T-helper 1 cell treated with Interleukin-12 subunit alpha and Interleukin-12 subunit beta and Interleukin-4 antibody, amounts not matched to agents 30 ng/mL and 1 ng/mL, for 36 hours (primary cell): ENCODE measurements at regions not wholly inside any gene's neighbourhood (a gene's known extent, or its start where the extent isn't known, plus 50 kb on each side); places are given as distances from the start of the nearest gene placed in this dataset.
"Not testable (repeated sequence)": the region's sequence is repeated elsewhere in the genome, so short reads cannot be mapped to it uniquely, and the experiment has no call there.

Experiments used
- intact Hi-C: fragments of 100-400 bp; cut with micrococcal nuclease; formaldehyde crosslinking; loops from one replicate; pipeline ENCODE4 v1.15.1; 2024

DNA sequence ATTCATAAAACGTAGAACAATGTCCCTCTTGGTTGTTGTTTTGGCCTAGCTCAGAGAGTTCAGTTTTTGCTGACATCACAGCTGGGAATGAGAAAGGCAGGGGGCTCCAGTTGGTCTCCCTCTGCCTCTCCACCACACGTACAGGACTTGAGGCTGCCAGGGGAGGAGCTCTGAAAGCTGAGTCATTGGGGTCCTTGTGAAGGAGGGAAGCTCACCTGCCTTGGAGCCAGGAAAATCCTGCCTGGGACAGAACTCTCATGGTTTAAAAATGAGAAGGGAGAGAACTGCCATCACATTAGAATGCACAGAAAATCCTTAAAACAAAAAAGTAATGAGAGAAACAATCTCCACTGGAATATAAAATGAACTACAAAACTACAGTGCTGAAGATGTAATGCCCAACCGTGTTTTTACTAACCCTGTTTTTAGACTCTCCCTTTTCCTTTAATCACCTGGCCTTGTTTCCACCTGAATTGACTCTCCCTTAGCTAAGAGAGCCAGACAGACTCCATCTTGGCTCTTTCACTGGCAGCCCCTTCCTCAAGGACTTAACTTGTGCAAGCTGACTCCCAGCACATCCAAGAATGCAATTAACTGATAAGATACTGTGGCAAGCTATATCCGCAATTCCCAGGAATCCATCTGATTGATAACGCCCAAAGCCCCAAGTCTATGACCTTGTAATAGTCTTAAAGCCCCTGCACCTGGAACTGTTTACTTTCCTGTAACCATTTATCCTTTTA, 58.6 kb upstream of the TARP start:
- intact Hi-C loops: not testable (repeated sequence)

DNA sequence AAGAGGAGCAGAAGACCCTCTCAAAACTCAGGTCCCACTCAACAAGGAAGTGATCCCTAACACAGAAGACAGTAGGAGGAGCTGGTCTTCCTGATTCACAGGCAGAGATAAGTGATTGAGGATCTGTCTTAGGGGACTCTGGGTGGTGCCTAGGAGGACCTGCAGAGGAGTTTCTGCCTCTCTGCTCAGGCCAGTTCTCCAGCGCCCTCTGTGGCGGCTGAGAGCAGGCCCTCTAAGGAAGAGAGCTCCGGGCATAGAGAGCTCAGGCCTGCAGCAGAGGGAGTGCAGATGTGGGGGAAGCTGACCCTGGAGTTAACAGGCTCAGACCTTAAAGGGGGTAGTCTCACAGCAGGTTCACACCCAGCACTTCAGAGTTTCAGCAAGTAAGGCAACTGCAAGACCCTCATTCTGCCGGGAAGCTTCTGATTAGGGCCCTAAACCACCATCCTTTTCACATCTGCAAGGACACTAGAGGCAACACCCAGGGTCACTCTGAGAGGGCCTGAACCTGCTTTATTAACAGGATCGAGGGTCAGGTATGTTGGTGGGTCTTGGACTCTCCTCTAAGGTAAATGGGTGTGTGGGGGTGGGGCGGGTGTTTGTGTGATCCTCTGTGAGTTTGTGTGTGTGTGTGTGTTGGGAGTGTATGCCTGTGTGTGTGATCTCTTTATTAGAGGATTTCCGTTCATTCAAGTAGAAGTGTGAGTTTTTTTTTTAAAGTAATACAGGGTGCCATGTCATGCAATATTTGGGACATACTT, 57.6 kb upstream of the TARP start:
- intact Hi-C loops: loop anchor here (1.0 kb wide), 1 partner anchor 79 kb away; no protein-coding TSS in a partner anchor

DNA sequence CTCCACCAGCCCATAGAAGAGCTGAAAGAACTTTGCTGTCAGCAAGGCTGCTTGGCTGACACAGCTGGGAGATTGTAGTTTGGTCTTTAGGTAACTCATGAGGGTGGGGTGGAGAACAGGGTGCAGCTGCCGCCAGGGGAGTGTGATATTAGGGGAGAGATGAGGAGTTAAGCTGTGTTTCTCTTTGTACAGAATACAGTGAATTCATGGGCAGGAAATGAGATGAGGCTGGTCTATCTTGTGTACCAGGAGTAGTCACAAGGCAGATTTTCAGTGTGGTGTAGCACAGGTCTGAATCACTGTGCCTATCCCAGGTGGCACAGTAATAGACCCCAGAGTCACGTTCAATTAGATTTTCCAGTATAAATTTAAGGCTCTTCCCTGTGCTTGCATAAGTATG, 56.6 kb upstream of the TARP start:
- intact Hi-C loops: loop anchor here (1.0 kb wide), 1 partner anchor 78 kb away; no protein-coding TSS in a partner anchor

DNA sequence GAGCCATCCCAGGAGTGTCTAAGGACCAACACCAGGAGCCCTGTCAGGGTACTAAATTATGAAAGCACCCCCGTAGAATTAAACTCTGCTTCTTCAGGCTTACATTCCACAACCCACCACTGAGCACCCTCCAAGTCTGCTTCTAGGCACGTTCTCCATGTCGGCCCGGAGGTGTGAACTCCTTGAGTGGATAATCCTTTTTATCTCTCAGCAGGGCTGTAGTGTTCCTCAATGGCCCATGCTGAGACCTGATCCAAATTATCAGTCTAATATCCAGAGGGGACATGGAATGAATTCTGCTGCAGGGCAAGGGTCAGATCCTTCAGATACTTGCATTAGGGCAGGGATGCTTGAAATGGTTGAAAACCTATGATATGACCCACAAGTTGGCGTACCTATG, 55.9 kb upstream of the TARP start:
- intact Hi-C loops: no loop called here

DNA sequence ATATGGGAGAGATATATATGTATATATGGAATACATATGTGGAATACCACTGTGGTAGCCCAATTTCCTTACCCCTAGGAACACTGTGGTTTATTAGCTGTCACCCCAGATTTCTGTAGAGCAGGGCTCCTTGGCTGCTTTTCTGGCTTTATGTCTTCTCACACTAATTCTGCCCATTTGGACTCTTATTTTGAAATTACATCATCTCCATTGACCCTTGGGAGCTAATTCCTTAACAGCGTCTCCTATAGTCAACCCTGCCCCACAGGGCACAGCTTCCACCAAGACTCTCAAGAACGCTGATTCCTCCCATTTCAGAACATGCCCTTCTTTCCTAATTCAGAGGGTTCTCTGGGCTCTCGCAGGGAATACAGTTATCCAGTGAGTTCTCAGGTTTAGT, 55.4 kb upstream of the TARP start:
- intact Hi-C loops: no loop called here

DNA sequence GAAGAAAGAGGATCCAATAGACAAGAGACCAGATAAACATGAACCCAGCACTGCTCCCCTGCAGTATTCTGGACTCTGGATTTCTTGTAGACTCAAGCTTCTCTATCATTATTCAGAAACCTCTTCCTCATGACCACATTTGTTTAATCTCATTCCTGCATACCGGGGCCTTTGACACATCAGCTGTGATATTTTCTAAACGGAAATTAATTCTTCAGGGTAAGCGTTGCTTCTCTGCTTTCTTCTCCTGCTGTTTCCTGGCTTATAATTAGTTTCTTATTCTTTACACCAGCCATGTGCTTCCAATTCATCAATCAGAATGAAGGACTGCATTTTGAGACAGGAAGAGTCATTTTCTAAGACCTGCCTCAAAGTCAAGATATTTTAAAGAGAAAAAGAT, 54.2 kb upstream of the TARP start:
- intact Hi-C loops: no loop called here
